SH-SY5Y (cell line): ENCODE measurements at regions not wholly inside any gene's neighbourhood (a gene's known extent, or its start where the extent isn't known, plus 50 kb on each side); places are given as distances from the start of the nearest gene placed in this dataset.

Experiments
- GATA2 ChIP-seq: IDR thresholded peaks from 2 replicates; pipeline ENCODE4 v1.6.1; 2011; ENCODE audit warnings: mild to moderate bottlenecking, low read depth, low read length
- GATA3 ChIP-seq: IDR thresholded peaks from 2 replicates; pipeline ENCODE4 v1.6.1; 2011; ENCODE audit warnings: low read depth, mild to moderate bottlenecking, low read length, moderate library complexity

- TF ChIP-seq GATA2, result no peak
- TF ChIP-seq GATA3, result no peak
Measured at GRCh38 chr20:60904730-60905129, 347.3 kb upstream of the CDH4 start.

DNA sequence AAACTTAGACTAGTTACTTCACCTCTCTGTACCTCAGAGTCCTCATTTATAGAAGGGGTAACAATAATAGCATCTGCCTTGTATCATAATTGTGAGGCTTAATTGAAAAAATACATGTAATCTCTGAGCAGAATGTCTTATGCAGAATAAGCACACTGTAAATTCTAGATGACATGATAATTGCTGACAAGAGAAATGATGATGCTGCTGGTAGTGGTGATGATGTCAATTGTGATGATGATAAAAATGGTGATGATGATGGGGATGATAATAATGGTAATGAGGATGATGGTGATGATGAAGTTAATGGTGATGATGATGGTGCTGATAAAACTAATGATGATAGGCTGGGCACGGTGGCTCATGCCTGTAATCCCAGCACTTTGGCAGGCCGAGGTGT, 346.1 kb upstream of the CDH4 start:
- TF ChIP-seq GATA2 (no peak), GATA3 (no peak)

DNA sequence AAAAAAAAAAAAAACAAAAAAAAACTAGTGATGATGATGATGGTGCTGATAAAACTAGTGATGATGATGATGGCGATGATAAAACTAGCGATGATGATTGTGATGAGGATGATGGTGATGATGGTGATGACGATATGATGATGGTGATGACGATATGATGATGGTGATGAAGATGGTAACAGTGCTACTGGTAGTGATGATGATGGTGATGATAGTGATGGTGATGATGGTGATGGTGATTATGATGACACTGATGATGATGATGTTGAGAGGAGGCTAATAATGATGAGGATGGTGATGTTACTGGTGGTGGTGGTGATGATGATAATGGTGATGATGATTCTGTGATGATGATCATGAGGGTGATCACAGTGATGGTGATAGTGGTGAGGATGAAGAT, 345.5 kb upstream of the CDH4 start:
- TF ChIP-seq GATA2, result no peak
- no peak for TF ChIP-seq GATA3

DNA sequence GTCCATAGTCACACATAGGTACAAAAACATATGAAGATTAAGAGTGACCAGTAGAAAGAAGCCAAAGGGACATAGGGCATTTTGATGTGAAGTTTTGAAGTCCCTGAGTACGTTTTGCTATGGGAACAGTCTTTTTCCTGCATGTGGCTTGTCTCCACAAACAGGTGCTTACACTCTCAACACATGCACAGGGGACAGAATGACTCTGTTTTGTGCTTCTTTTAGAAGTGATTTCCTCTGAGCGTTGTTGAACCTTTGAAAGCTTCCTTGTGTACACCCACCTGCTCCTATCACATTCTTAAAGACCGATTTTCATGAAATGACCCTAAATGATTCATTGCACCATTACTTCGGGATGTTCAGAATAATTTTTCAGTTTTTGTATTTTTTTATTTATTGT, 338.8 kb upstream of the CDH4 start:
- TF ChIP-seq GATA3 (no peak), GATA2 (no peak)

- TF ChIP-seq GATA2, result no peak
- TF ChIP-seq GATA3, result no peak
Measured at GRCh38 chr20:60921022-60921622, 330.9 kb upstream of the CDH4 start.

GRCh38 chr20:60926831-60927230, 325.2 kb upstream of the CDH4 start:
- TF ChIP-seq GATA3 (no peak), GATA2 (no peak)

GRCh38 chr20:60928341-60928740, 323.7 kb upstream of the CDH4 start:
- TF ChIP-seq GATA2 (no peak), GATA3 (no peak)

DNA sequence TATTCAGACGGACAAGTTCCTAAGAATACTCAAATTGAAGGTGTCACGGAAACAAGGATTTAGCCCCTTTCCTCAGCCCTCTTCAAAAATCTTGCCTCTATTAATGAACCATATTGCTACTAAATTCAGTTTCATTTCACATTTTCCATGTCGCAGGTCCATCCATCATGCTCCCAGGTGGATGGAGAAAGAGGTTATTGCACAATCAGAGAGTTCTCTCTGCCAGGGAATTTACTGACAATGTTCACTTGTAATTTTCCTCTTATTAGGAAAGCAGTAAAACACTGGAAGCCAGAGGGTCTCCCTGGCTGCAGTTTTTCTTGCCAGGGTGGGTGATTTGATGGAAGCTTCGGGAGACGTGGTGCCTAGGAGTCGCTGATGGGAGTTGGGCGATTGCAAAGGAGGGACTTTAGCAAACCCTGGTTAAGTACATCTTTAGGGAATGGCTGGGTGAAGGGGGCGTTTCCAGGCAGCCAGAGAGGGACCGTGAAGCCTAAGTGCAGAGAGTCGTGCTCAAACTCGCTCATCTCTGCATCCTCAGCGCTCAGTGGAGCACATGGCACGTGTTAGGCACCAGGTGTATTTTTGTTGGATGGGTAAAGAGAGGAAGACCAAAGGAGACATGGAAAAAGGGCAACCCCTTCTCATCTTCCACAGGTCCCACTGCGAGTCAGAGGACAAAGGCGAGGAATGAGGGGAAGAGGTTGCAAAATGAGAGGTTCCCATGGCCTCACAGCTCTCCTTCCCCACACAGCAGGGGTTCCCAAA, 321.9 kb upstream of the CDH4 start:
- TF ChIP-seq GATA3 (no peak), GATA2 (no peak)

DNA sequence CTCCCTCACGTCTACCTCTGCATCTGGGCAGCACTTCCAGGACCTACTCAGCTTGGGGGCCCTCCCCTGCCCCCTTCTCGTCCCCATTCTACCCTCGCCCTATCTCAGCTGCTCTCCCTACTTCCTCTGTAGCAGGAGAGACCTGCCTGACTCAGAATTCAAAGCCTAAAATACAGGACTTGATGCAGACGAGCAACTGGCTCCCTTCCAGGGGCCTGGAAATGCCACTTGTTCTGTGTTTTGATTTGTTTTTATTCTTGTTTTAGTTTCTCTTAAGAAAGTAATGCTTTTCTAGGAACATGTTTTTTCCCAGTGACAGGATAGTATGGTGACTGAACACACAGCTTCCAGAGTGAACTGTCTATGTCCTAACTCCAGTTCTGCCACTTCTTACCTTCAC, 320.4 kb upstream of the CDH4 start:
- TF ChIP-seq GATA3 (no peak), GATA2 (no peak)

- TF ChIP-seq GATA3 (no peak), GATA2 (no peak)
Measured at GRCh38 chr20:60934724-60935123, 317.3 kb upstream of the CDH4 start.

- no peak for TF ChIP-seq GATA3
- no peak for TF ChIP-seq GATA2
Measured at GRCh38 chr20:60935971-60936370, 316.1 kb upstream of the CDH4 start.

GRCh38 chr20:60937585-60937984, 314.5 kb upstream of the CDH4 start:
- no peak for TF ChIP-seq GATA3
- no peak for TF ChIP-seq GATA2

DNA sequence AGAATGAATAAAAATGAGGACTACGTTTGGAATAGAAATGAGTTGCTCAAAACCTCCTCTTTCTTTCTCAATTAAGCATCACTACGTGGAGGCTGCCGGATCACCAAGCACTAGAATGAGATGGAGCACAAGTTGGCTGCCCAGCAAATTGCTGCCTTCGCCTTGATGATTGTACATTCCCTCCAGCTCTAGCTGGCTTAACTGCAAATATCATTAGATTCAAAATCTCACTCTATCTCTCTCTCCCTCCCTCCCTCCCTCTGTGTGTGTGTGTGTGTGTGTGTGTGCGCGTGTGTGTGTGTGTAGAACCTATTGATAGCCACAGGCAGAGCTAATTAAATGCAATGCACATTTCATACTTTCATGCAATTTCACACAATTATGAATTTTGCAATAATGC, 310.7 kb upstream of the CDH4 start:
- TF ChIP-seq GATA3 (no peak), GATA2 (no peak)

GRCh38 chr20:60947819-60948218, 304.2 kb upstream of the CDH4 start:
- TF ChIP-seq GATA2 (no peak), GATA3 (no peak)

DNA sequence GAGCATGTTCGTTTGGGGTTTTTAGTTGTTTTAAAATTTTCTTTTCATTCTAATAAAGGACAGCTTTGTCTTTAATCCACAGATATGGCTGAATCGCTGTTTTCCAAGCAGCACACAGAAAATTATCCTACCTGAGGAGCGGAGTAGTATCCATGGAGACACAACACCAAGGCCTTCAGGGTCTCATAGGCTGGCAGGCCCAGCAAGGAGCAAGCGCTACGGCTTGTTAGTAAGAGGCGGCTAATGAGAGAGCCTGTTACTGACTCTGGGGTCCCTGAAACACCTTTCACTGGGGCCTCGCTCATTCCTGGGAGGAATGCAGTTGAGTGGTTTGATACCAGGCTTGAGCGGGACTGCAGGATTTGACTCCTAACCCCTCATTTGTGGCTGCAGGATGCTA, 303.8 kb upstream of the CDH4 start:
- TF ChIP-seq GATA3, result no peak
- no peak for TF ChIP-seq GATA2
